ENCODE measurements at regions not wholly inside any gene's neighbourhood (a gene's known extent, or its start where the extent isn't known, plus 50 kb on each side); places are given as distances from the start of the nearest gene placed in this dataset.

DNA sequence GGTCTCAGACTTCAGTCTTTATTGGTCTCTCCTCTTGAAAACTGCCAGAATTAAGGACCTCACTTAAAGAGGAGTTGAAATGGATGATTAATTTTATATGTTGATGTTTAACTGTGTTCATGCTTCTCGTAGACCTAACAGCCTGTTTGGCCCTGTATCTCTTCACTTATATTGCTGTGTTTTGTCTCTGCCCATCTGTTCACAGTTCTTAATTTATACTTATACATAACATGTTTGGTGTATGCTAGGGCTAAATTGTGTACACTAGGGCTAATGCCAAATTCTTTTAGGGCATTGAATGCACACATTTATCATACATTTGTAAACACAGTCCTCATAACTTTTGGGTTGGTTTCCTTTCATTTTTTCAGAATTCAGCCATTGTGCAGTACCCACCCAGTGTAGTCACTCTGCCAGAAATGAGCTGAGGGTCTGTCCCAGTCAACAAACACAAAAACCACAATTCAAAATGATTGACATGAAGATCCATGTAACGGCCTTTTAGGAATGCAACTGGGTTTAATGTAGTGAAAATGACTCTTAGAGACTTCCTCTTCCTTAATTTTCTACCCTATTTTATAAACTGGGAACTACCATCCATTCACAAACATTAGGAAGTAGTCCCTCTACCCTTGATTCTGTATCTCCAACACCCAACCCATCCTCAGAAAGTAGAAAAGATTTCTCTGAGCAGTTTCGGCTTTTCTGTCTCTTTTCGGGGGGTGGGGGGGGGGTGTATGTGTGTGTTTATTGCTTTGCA, 668.8 kb upstream of the KLF4 start:
- H3K4me3 ChIP-seq = no peak overlapping the region
- peaks cover 0 to 2% (median 0%) of the 10 kb centered on the region in 3 donors for H3K27me3 ChIP-seq (ENCODE audit: insufficient read depth in 3 of 3, low read length in 2 of 3)
- no peak overlapping the region for H3K27ac ChIP-seq
- H3K4me1 ChIP-seq = no peaks in the 10 kb centered on the region
- DNase-seq = no peak
- TF ChIP-seq, protein P1, sequence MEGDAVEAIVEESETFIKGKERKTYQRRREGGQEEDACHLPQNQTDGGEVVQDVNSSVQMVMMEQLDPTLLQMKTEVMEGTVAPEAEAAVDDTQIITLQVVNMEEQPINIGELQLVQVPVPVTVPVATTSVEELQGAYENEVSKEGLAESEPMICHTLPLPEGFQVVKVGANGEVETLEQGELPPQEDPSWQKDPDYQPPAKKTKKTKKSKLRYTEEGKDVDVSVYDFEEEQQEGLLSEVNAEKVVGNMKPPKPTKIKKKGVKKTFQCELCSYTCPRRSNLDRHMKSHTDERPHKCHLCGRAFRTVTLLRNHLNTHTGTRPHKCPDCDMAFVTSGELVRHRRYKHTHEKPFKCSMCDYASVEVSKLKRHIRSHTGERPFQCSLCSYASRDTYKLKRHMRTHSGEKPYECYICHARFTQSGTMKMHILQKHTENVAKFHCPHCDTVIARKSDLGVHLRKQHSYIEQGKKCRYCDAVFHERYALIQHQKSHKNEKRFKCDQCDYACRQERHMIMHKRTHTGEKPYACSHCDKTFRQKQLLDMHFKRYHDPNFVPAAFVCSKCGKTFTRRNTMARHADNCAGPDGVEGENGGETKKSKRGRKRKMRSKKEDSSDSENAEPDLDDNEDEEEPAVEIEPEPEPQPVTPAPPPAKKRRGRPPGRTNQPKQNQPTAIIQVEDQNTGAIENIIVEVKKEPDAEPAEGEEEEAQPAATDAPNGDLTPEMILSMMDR (IDR thresholded peaks at IDR 0.05) = no peak
- 94 to 98% (median 97%) methylated on average over 4 of the region's 4 CpGs for WGBS, 3 donors
- ATAC-seq = no peak
- H3K36me3 ChIP-seq (ENCODE audit: insufficient read depth in 1 of 2, low read depth in 1 of 2) = no peaks in the 10 kb centered on the region
- H3K9me3 ChIP-seq = no peaks in the 10 kb centered on the region
- intact Hi-C loops (cut with DNase I) = loop anchor here in 1 of 2 donors (10.0 kb wide), 2 partner anchors 404 to 674 kb away; partner anchors contain the start of gene KLF4

DNA sequence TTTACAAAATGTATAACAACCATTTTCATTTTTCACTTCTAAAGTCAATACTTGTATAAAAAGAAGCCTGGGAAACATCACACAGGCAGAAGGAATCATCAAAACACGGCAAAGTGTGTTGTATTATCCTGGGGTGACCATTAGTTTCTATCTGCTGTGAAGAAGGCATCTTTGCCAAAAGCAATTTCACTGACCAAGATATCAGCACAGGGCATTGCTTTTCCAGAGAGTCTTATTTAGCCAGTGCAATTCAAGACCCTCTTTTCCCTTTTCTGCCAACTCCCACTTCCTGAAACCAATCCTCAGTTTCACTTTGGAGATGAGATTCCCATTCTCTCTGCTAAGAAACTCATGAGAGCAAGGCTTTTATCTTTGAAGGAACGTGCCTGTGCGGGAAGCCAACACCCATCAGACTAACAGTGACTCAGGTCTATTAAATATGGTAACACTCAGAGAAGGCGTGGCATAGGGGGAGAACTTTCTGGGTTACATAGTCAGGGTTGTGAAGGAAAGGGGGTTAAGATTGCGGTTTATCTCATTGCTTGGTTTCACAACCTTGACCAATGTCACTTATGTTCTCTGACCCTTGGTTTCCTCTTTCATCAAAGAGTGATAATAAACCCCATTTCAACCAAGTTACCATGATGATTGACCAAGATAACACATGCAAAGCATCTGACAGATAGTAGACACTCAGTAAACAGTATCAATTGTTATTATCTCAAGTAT, 666.9 kb upstream of the KLF4 start:
- H3K27ac ChIP-seq = no peak overlapping the region
- DNase-seq (no peak), ATAC-seq (peak in 1 of 4 donors; percentile 64)
- 86 to 95% (median 88%) methylated on average over 5 of the region's 5 CpGs for WGBS, 3 donors
- TF ChIP-seq, protein P1 (IDR thresholded peaks at IDR 0.05) = no peak
- no peaks in the 10 kb centered on the region for H3K36me3 ChIP-seq (ENCODE audit: insufficient read depth in 1 of 2, low read depth in 1 of 2)
- peaks cover 0 to 2% (median 0%) of the 10 kb centered on the region in 3 donors for H3K27me3 ChIP-seq (ENCODE audit: insufficient read depth in 3 of 3, low read length in 2 of 3)
- H3K4me3 ChIP-seq = no peak overlapping the region
- intact Hi-C loops (cut with DNase I) = loop anchor here in 1 of 2 donors (10.0 kb wide), 2 partner anchors 402 to 672 kb away; partner anchors contain the start of gene KLF4
- no peaks in the 10 kb centered on the region for H3K4me1 ChIP-seq
- H3K9me3 ChIP-seq = no peaks in the 10 kb centered on the region

- DNase-seq (no peak), ATAC-seq (no peak)
- Histone ChIP-seq H3K9me3 (no peaks in the 10 kb centered on the region), H3K27ac (no peak overlapping the region), H3K4me1 (peaks cover 10% of the 10 kb centered on the region), H3K4me3 (no peak overlapping the region), H3K27me3 (ENCODE audit: insufficient read depth in 3 of 3, low read length in 2 of 3) (no peaks in the 10 kb centered on the region), H3K36me3 (ENCODE audit: insufficient read depth in 1 of 2, low read depth in 1 of 2) (no peaks in the 10 kb centered on the region)
- intact Hi-C loops (cut with DNase I) = loop anchor here in 1 of 2 donors (5.0 to 10.0 kb wide), 3 partner anchors 119 to 669 kb away; partner anchors contain the start of gene KLF4
- WGBS, 3 donors = 76 to 87% (median 82%) methylated on average over 4 of the region's 4 CpGs
- TF ChIP-seq, protein P1 (IDR thresholded peaks at IDR 0.05) = no peak
These were observed 663.8 kb upstream of the KLF4 start for GRCh38 chr9:108153416-108153815.

- H3K9me3 ChIP-seq = no peaks in the 10 kb centered on the region
- H3K27me3 ChIP-seq (ENCODE audit: insufficient read depth in 3 of 3, low read length in 2 of 3) = no peaks in the 10 kb centered on the region
- DNase-seq (peak; percentile 27 to 58), ATAC-seq (peak; percentile 32 to 89 (median 80))
- WGBS, 3 donors = 29 to 55% (median 32%) methylated on average over 16 of the region's 16 CpGs
- H3K27ac ChIP-seq = peak overlapping the region; percentile 21
- peaks cover 10% of the 10 kb centered on the region for H3K4me1 ChIP-seq
- intact Hi-C loops (cut with DNase I) = loop anchor here in 1 of 2 donors (5.0 to 10.0 kb wide), 3 partner anchors 121 to 666 kb away; partner anchors contain the start of gene KLF4
- no peak overlapping the region for H3K4me3 ChIP-seq
- H3K36me3 ChIP-seq (ENCODE audit: insufficient read depth in 1 of 2, low read depth in 1 of 2) = no peaks in the 10 kb centered on the region
- TF ChIP-seq, protein P1 (IDR thresholded peaks at IDR 0.05) = no peak
These were observed 661.4 kb upstream of the KLF4 start for GRCh38 chr9:108150736-108151586.
